ENCODE measurements at regions not wholly inside any gene's neighbourhood (a gene's known extent, or its start where the extent isn't known, plus 50 kb on each side); places are given as distances from the start of the nearest gene placed in this dataset.

DNA sequence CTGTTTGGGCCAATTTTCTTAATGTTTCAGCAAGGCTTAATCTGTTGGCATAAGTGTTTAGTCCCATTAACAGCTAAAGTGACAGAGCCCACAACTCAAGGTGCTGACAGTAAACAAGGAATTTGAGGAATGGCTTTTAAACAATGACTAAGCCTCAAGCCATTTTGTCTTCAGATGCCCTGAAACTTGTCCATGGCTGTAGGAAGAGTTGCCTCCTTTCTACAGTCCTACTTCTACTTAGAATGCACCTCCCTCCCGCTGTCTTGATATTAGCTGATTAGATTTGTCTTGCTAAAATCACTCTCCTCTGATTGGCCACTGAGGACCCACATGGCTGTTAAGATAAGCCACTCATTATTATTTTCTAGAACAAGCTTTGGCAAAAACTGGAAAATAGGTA lies 188.4 kb upstream of the OTX2 start:
- TF ChIP-seq POLR2A (IDR thresholded peaks at IDR 0.05), result no peak
- TF ChIP-seq, protein P1, sequence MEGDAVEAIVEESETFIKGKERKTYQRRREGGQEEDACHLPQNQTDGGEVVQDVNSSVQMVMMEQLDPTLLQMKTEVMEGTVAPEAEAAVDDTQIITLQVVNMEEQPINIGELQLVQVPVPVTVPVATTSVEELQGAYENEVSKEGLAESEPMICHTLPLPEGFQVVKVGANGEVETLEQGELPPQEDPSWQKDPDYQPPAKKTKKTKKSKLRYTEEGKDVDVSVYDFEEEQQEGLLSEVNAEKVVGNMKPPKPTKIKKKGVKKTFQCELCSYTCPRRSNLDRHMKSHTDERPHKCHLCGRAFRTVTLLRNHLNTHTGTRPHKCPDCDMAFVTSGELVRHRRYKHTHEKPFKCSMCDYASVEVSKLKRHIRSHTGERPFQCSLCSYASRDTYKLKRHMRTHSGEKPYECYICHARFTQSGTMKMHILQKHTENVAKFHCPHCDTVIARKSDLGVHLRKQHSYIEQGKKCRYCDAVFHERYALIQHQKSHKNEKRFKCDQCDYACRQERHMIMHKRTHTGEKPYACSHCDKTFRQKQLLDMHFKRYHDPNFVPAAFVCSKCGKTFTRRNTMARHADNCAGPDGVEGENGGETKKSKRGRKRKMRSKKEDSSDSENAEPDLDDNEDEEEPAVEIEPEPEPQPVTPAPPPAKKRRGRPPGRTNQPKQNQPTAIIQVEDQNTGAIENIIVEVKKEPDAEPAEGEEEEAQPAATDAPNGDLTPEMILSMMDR (IDR thresholded peaks at IDR 0.05), result no peak
